Hepatocyte (in vitro differentiated cells): ENCODE measurements at regions not wholly inside any gene's neighbourhood (a gene's known extent, or its start where the extent isn't known, plus 50 kb on each side); places are given as distances from the start of the nearest gene placed in this dataset.
A peak's percentile ranks its signal among the peaks of the same experiment; 100 is the strongest.

Experiments used
- DNase-seq: peaks from one replicate; pipeline ENCODE4 v3.0.0-alpha.2; 2016; ENCODE audit warnings: low spot score
- H2AFZ ChIP-seq: fragments of 200-600 bp; sonication (generic); 2 replicates; pipeline ENCODE4 v1.6.0; 2016; ENCODE audit warnings: antibody characterized with exemption, mild to moderate bottlenecking
- H3K27ac ChIP-seq: fragments of 200-600 bp; sonication (generic); 2 replicates; pipeline ENCODE4 v1.5.1; 2016; ENCODE audit warnings: mild to moderate bottlenecking
- H3K27me3 ChIP-seq: fragments of 200-600 bp; sonication (generic); 2 replicates; pipeline ENCODE4 v1.6.1; 2016
- H3K36me3 ChIP-seq: fragments of 200-600 bp; sonication (generic); replicated peaks from 2 replicates; pipeline ENCODE4 v1.5.1; 2016; ENCODE audit warnings: low read depth; ENCODE audit not compliant: insufficient read depth
- H3K4me1 ChIP-seq: fragments of 200-600 bp; sonication (generic); 2 replicates; pipeline ENCODE4 v1.5.1; 2016; ENCODE audit warnings: mild to moderate bottlenecking, moderate library complexity; ENCODE audit not compliant: insufficient read depth
- H3K4me2 ChIP-seq: fragments of 200-600 bp; sonication (generic); 2 replicates; pipeline ENCODE4 v1.6.0; 2016
- H3K4me3 ChIP-seq: fragments of 200-600 bp; sonication (generic); 2 replicates; pipeline ENCODE4 v1.5.1; 2016; ENCODE audit warnings: mild to moderate bottlenecking
- H3K79me2 ChIP-seq: fragments of 200-600 bp; sonication (generic); 2 replicates; pipeline ENCODE4 v1.6.0; 2017; ENCODE audit warnings: mild to moderate bottlenecking
- H3K9me2 ChIP-seq: fragments of 200-600 bp; sonication (generic); replicated peaks from 2 replicates; pipeline ENCODE4 v1.6.0; 2017; ENCODE audit warnings: mild to moderate bottlenecking; ENCODE audit not compliant: insufficient read depth
- H3K9me3 ChIP-seq: fragments of 200-600 bp; sonication (generic); 2 replicates; pipeline ENCODE4 v1.5.1; 2016; ENCODE audit warnings: low read depth, mild to moderate bottlenecking
- H4K20me1 ChIP-seq: fragments of 200-600 bp; sonication (generic); 2 replicates; pipeline ENCODE4 v1.6.0; 2016; ENCODE audit warnings: mild to moderate bottlenecking; ENCODE audit not compliant: insufficient read depth, poor library complexity, severe bottlenecking
- EZH2 ChIP-seq: fragments of 200-600 bp; sonication (generic); IDR thresholded peaks from 2 replicates; pipeline ENCODE4 v1.6.1; 2016; ENCODE audit warnings: antibody characterized with exemption, mild to moderate bottlenecking, borderline replicate concordance
- EZH2phosphoT487 ChIP-seq: fragments of 200-600 bp; sonication (generic); IDR thresholded peaks from one replicate; pipeline ENCODE4 v1.6.1; 2018; ENCODE audit warnings: antibody characterized with exemption, mild to moderate bottlenecking, low read depth, moderate library complexity; ENCODE audit not compliant: unreplicated experiment, severe bottlenecking
- WGBS: methylation state at CpG from one replicate; pipeline ENCODE4 v1.1.6; 2016; ENCODE audit warnings: low lambda C conversion rate; ENCODE audit errors: missing lambda C conversion rate; 5-methylcytosine and 5-hydroxymethylcytosine counted together
- TF ChIP-seq, protein P1 (sequence below): fragments of 200-600 bp; sonication (generic); IDR thresholded peaks from 2 replicates; pipeline ENCODE4 v1.5.1; 2016; ENCODE audit warnings: antibody characterized with exemption, mild to moderate bottlenecking; ENCODE audit not compliant: poor library complexity

DNA sequence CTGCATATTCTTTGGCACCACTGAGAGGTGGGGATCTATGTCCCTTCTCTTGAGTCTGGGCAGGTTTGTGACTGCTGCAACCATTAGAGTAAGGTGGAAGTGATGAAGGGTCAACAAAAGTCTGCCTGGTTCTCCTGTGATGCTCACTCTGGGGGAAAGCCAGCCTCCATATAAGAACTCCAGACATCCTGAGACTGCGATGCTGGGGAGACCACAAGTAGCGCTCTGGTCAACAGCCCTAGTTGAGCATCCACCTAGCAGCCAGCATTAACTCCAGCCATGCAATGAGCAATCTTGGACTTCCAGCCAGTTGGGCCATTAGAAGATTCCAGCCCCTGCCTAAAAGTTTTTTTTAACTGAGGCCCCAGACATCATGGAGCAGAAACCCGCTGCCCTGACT lies 62.8 kb downstream of the SCN11A start:
- Histone ChIP-seq H3K36me3 (no peaks in the 10 kb centered on the region), H3K27ac (no peak overlapping the region), H3K79me2 (no peaks in the 10 kb centered on the region), H4K20me1 (no peaks in the 10 kb centered on the region), H3K4me3 (no peak overlapping the region), H3K27me3 (no peaks in the 10 kb centered on the region), H3K9me2 (no peaks in the 10 kb centered on the region), H3K9me3 (no peaks in the 10 kb centered on the region), H3K4me2 (no peak overlapping the region), H2AFZ (no peak overlapping the region), H3K4me1 (peaks cover 11% of the 10 kb centered on the region)
- 92% methylated on average over 3 of the region's 3 CpGs for WGBS
- no peak for DNase-seq
- TF ChIP-seq, protein P1, sequence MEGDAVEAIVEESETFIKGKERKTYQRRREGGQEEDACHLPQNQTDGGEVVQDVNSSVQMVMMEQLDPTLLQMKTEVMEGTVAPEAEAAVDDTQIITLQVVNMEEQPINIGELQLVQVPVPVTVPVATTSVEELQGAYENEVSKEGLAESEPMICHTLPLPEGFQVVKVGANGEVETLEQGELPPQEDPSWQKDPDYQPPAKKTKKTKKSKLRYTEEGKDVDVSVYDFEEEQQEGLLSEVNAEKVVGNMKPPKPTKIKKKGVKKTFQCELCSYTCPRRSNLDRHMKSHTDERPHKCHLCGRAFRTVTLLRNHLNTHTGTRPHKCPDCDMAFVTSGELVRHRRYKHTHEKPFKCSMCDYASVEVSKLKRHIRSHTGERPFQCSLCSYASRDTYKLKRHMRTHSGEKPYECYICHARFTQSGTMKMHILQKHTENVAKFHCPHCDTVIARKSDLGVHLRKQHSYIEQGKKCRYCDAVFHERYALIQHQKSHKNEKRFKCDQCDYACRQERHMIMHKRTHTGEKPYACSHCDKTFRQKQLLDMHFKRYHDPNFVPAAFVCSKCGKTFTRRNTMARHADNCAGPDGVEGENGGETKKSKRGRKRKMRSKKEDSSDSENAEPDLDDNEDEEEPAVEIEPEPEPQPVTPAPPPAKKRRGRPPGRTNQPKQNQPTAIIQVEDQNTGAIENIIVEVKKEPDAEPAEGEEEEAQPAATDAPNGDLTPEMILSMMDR = no peak
- TF ChIP-seq EZH2 = no peak
- no peak for TF ChIP-seq EZH2phosphoT487

DNA sequence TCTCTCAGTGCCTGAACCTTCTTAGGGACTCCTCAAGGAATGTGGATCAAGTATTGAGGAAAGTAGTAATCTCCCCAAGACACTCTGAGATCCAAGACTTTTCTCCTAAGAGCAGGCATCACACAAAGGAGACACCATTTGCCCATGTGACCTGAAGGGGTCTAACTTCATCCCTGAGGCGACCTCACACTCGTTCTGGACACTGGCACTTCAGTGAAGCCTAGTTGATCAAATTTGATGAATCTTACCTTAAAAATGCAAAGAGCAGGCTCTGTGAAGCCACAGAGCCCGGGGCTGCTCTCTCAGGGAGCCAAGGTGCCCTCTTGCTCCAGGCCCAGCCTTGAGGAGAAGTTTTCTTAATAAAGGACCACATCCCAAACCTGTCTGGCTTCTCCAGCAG lies 64.3 kb downstream of the SCN11A start:
- 83% methylated on average over 3 of the region's 3 CpGs for WGBS
- Histone ChIP-seq H3K4me1 (peaks cover 9% of the 10 kb centered on the region), H3K27ac (no peak overlapping the region), H3K4me3 (no peak overlapping the region), H3K36me3 (no peaks in the 10 kb centered on the region), H3K27me3 (no peaks in the 10 kb centered on the region), H3K9me3 (no peaks in the 10 kb centered on the region), H2AFZ (no peak overlapping the region), H3K9me2 (no peaks in the 10 kb centered on the region), H3K4me2 (no peak overlapping the region), H4K20me1 (no peaks in the 10 kb centered on the region), H3K79me2 (no peaks in the 10 kb centered on the region)
- TF ChIP-seq, protein P1 = no peak
- TF ChIP-seq EZH2 (no peak), EZH2phosphoT487 (no peak)
- DNase-seq = no peak

DNA sequence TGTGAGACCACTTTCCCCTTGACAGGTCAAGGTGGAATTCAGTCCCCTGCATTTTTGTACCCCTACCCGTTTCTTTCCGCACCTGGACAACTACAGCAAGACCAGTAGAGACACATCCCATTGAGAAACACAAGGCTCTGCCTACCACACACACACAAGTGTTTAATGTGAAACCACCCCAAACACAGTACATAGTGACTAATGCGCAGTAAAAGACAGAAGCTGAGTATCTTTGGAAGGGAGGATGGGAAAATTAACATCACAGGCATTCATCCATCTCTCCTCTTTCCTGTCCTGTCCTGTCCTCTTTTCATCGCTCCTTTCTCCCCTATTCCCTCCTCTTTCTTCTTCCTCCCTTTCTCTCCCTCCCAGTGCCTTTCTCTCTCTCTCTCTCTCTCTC lies 64.8 kb downstream of the SCN11A start:
- Histone ChIP-seq H3K36me3 (no peaks in the 10 kb centered on the region), H3K27me3 (no peaks in the 10 kb centered on the region), H4K20me1 (no peaks in the 10 kb centered on the region), H3K4me1 (peaks cover 8% of the 10 kb centered on the region), H3K79me2 (no peaks in the 10 kb centered on the region), H2AFZ (no peak overlapping the region), H3K9me2 (no peaks in the 10 kb centered on the region), H3K4me2 (no peak overlapping the region), H3K4me3 (no peak overlapping the region), H3K27ac (no peak overlapping the region), H3K9me3 (no peaks in the 10 kb centered on the region)
- DNase-seq = no peak
- TF ChIP-seq, protein P1 = no peak
- TF ChIP-seq EZH2 (no peak), EZH2phosphoT487 (no peak)
- WGBS = 83% methylated on average over 4 of the region's 4 CpGs

DNA sequence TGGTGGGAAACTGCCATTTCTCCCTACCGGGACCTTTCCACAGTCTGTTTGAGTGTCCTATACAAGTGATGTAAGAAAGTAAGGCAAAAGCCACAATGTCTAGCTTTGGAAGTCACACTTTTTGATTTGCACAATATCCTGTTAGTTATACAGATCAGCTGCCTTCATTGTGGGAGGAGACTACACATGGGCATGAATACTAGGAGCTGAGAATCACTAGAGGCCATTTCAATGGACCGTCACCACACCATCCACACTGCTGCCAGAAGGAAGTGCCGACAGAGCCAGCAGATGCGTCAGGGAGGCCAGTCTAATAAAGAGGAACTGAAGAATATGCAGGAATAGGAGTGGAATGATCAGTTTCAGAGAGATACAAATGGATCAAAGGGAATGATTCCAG lies 65.8 kb downstream of the SCN11A start:
- 95% methylated on average over 4 of the region's 4 CpGs for WGBS
- Histone ChIP-seq H4K20me1 (no peaks in the 10 kb centered on the region), H3K27me3 (no peaks in the 10 kb centered on the region), H3K27ac (peak overlapping the region; percentile 66), H3K4me3 (no peak overlapping the region), H3K4me1 (peaks cover 8% of the 10 kb centered on the region), H3K9me3 (no peaks in the 10 kb centered on the region), H3K79me2 (no peaks in the 10 kb centered on the region), H2AFZ (no peak overlapping the region), H3K36me3 (no peaks in the 10 kb centered on the region), H3K9me2 (no peaks in the 10 kb centered on the region), H3K4me2 (no peak overlapping the region)
- TF ChIP-seq, protein P1 = no peak
- TF ChIP-seq EZH2 = no peak
- no peak for TF ChIP-seq EZH2phosphoT487
- no peak for DNase-seq
